GM23248 (cell line): ENCODE measurements at regions not wholly inside any gene's neighbourhood (a gene's known extent, or its start where the extent isn't known, plus 50 kb on each side); places are given as distances from the start of the nearest gene placed in this dataset.

ENCODE experiments used
- DNase-seq: peaks from one replicate; pipeline ENCODE4 v3.0.0-alpha.2; 2015
- H2AFZ ChIP-seq: fragments of 200-600 bp; sonication (generic); 2 replicates; pipeline ENCODE4 v1.6.1; 2016; ENCODE audit warnings: antibody characterized with exemption
- H3F3A ChIP-seq: fragments of 200-600 bp; sonication (generic); 2 replicates; pipeline ENCODE4 v1.6.1; 2016; ENCODE audit warnings: mild to moderate bottlenecking, antibody characterized with exemption, mixed run types; ENCODE audit not compliant: insufficient read depth
- H3K27ac ChIP-seq: fragments of 200-600 bp; sonication (generic); 2 replicates; pipeline ENCODE4 v1.5.1; 2016; ENCODE audit warnings: mild to moderate bottlenecking
- H3K27me3 ChIP-seq: fragments of 200-600 bp; sonication (generic); replicated peaks from 2 replicates; pipeline ENCODE4 v1.6.1; 2016; ENCODE audit warnings: mild to moderate bottlenecking; ENCODE audit not compliant: insufficient read depth
- H3K36me3 ChIP-seq: fragments of 200-600 bp; sonication (generic); 2 replicates; pipeline ENCODE4 v1.6.1; 2016; ENCODE audit warnings: low read depth, mild to moderate bottlenecking
- H3K4me1 ChIP-seq: fragments of 200-600 bp; sonication (generic); 2 replicates; pipeline ENCODE4 v1.6.1; 2016; ENCODE audit warnings: mild to moderate bottlenecking; ENCODE audit not compliant: insufficient read depth
- H3K4me2 ChIP-seq: fragments of 200-600 bp; sonication (generic); one replicate; pipeline ENCODE4 v1.6.1; 2016; ENCODE audit warnings: mild to moderate bottlenecking; ENCODE audit not compliant: unreplicated experiment
- H3K4me3 ChIP-seq: fragments of 200-600 bp; sonication (generic); 2 replicates; pipeline ENCODE4 v1.5.1; 2016; ENCODE audit warnings: mild to moderate bottlenecking
- H3K79me2 ChIP-seq: fragments of 200-600 bp; sonication (generic); 2 replicates; pipeline ENCODE4 v1.6.1; 2016; ENCODE audit warnings: mild to moderate bottlenecking; ENCODE audit not compliant: insufficient read depth
- H3K9ac ChIP-seq: fragments of 200-600 bp; sonication (generic); 2 replicates; pipeline ENCODE4 v1.6.1; 2016; ENCODE audit warnings: mild to moderate bottlenecking
- H3K9me2 ChIP-seq: fragments of 200-600 bp; sonication (generic); 2 replicates; pipeline ENCODE4 v1.6.1; 2016; ENCODE audit warnings: mixed run types, mild to moderate bottlenecking, moderate library complexity; ENCODE audit not compliant: insufficient read depth
- H3K9me3 ChIP-seq: fragments of 200-600 bp; sonication (generic); one replicate; pipeline ENCODE4 v1.6.1; 2017; ENCODE audit warnings: low read depth
- H4K20me1 ChIP-seq: fragments of 200-600 bp; sonication (generic); 2 replicates; pipeline ENCODE4 v1.6.0; 2016; ENCODE audit not compliant: insufficient read depth
- EZH2 ChIP-seq: fragments of 200-600 bp; sonication (generic); IDR thresholded peaks from 2 replicates; pipeline ENCODE4 v1.6.1; 2018; ENCODE audit warnings: antibody characterized with exemption, mild to moderate bottlenecking; ENCODE audit not compliant: insufficient read depth, poor library complexity, severe bottlenecking
- EZH2phosphoT487 ChIP-seq: fragments of 200-600 bp; sonication (generic); IDR thresholded peaks from 2 replicates; pipeline ENCODE4 v1.6.1; 2018; ENCODE audit warnings: antibody characterized with exemption, moderate library complexity, mild to moderate bottlenecking, low read depth; ENCODE audit not compliant: insufficient read depth
- WGBS, 2 experiments: methylation state at CpG; one replicate each; pipeline ENCODE4 v1.1.6; 2015 to 2017; ENCODE audit warnings: low lambda C conversion rate in 2 of 2, low coverage in 1 of 2; ENCODE audit errors: missing lambda C conversion rate in 2 of 2; 5-methylcytosine and 5-hydroxymethylcytosine counted together
- in situ Hi-C: fragments of 300-500 bp; cut with MboI; formaldehyde crosslinking; loops from 2 replicates; pipeline ENCODE4 v1.15.0; 2020

DNA sequence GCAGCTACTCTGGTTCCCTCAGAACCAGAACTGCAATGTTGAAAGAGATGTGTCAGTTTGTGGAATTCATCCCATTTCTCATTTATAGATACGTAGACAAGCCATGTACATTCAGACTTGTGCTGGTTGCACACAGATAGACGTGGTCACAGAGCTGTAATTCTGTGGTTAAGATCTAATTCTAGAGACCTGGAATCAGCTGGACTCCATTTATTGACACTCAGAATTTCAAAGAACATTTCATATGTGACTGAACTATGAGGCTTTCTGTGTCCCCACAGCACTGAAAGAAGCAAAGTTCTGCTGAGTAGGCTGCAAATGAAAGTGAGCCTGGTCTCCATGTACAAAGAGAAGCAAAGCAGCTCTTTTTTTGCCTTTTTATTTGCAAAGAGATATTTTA, 220.2 kb upstream of the NAV3 start:
- H3K9ac ChIP-seq = no peak overlapping the region
- no peaks in the 10 kb centered on the region for H3K27me3 ChIP-seq
- H3F3A ChIP-seq = no peaks in the 10 kb centered on the region
- in situ Hi-C loops = no loop called here
- no peaks in the 10 kb centered on the region for H3K9me2 ChIP-seq
- no peak for DNase-seq
- H3K27ac ChIP-seq = no peak overlapping the region
- H3K9me3 ChIP-seq = no peaks in the 10 kb centered on the region
- no peaks in the 10 kb centered on the region for H3K79me2 ChIP-seq
- TF ChIP-seq EZH2 (no peak), EZH2phosphoT487 (no peak)
- peak overlapping the region; percentile 34 for H2AFZ ChIP-seq
- H3K4me3 ChIP-seq = no peak overlapping the region
- no peak overlapping the region for H3K4me2 ChIP-seq
- H3K36me3 ChIP-seq = no peaks in the 10 kb centered on the region
- H4K20me1 ChIP-seq = no peaks in the 10 kb centered on the region
- no peaks in the 10 kb centered on the region for H3K4me1 ChIP-seq
- WGBS, 2 experiments = 54 to 67% methylated on average over 2 of the region's 2 CpGs

DNA sequence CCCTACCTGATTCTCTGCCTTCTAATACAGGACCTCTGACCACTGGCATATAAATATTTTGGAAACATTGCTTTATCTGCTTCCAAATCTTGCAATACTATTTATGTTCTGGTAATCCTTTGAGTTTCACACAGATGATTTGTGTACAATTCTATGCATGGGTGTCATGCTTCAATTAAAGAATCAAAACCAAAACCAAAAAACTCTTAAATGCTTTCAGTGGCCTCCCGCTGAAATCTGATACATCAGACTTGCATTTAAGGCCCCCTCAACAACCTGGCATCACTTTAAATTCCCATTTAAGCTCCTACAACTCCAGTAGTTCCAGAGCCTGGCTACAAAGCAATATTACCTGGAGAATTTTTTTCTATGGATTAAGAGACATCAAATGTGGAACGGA, 221.7 kb upstream of the NAV3 start:
- Histone ChIP-seq H3F3A (no peaks in the 10 kb centered on the region), H3K4me2 (no peak overlapping the region), H3K4me1 (no peaks in the 10 kb centered on the region), H4K20me1 (no peaks in the 10 kb centered on the region), H3K9me2 (no peaks in the 10 kb centered on the region), H3K79me2 (no peaks in the 10 kb centered on the region), H3K27ac (no peak overlapping the region), H2AFZ (no peak overlapping the region), H3K9ac (no peak overlapping the region), H3K36me3 (no peaks in the 10 kb centered on the region), H3K4me3 (no peak overlapping the region), H3K9me3 (no peaks in the 10 kb centered on the region), H3K27me3 (no peaks in the 10 kb centered on the region)
- 79 to 88% methylated on average over 2 of the region's 2 CpGs for WGBS, 2 experiments
- no peak for DNase-seq
- in situ Hi-C loops = no loop called here
- TF ChIP-seq EZH2phosphoT487 (no peak), EZH2 (no peak)

DNA sequence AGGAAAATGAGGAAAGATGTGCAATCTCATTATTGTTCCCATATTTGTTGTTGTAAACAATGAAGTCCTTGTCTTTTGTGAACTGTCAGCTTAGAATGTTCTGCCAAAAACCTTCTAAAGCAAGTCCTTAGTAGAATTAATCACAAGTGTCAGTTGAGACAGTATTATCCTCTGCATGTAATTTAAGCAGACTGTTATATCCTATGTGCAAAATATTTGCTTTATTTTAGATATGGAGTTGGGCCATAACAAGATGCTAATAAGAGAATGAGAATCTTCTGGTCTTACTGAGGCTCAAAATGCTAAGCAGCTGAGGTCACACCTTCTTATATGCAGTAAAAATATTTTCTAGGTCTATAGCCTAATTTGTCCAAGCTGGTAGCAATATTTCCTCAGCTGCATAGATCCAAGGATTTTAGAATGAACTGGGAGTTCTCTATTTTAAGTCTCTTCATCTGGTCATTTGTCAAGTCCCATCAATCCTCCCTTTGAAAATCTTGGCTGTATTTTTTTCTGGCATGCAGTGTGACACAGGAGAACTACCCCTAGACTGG, 222.3 kb upstream of the NAV3 start:
- Histone ChIP-seq H3K9ac (no peak overlapping the region), H3K27ac (no peak overlapping the region), H4K20me1 (no peaks in the 10 kb centered on the region), H3K9me2 (no peaks in the 10 kb centered on the region), H3K36me3 (no peaks in the 10 kb centered on the region), H3K4me3 (no peak overlapping the region), H3K4me1 (no peaks in the 10 kb centered on the region), H3K79me2 (no peaks in the 10 kb centered on the region), H3K27me3 (no peaks in the 10 kb centered on the region), H3F3A (no peaks in the 10 kb centered on the region), H3K4me2 (no peak overlapping the region), H2AFZ (no peak overlapping the region), H3K9me3 (no peaks in the 10 kb centered on the region)
- in situ Hi-C loops = no loop called here
- no peak for DNase-seq
- TF ChIP-seq EZH2 = no peak
- TF ChIP-seq EZH2phosphoT487 = no peak

DNA sequence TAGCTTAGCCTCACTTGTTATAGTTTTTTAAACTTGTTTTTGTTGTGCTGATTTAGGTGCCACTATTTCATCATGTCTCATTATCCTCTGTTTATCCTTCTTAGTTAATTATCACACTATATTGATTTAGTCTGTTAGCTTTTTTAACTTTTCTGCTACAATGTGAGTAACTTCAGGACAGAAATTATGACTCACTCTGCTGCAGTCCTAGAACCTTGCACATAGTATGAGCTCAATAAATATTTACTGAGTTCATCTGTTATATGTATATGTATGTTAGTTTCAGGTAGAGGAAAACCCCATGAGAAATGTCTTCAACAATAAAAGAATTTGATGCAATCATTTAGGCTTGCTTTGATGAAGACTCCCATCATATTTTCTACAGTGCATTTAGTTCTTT, 224.3 kb upstream of the NAV3 start:
- no peak overlapping the region for H3K27ac ChIP-seq
- no peak overlapping the region for H2AFZ ChIP-seq
- no peak overlapping the region for H3K9ac ChIP-seq
- no peaks in the 10 kb centered on the region for H3K36me3 ChIP-seq
- no peaks in the 10 kb centered on the region for H3F3A ChIP-seq
- no peaks in the 10 kb centered on the region for H3K9me2 ChIP-seq
- no peaks in the 10 kb centered on the region for H3K9me3 ChIP-seq
- H3K4me2 ChIP-seq = no peak overlapping the region
- H3K4me3 ChIP-seq = no peak overlapping the region
- no peaks in the 10 kb centered on the region for H3K27me3 ChIP-seq
- H3K4me1 ChIP-seq = no peaks in the 10 kb centered on the region
- H3K79me2 ChIP-seq = no peaks in the 10 kb centered on the region
- in situ Hi-C loops = no loop called here
- TF ChIP-seq EZH2 = no peak
- no peak for TF ChIP-seq EZH2phosphoT487
- no peaks in the 10 kb centered on the region for H4K20me1 ChIP-seq
- DNase-seq = no peak

DNA sequence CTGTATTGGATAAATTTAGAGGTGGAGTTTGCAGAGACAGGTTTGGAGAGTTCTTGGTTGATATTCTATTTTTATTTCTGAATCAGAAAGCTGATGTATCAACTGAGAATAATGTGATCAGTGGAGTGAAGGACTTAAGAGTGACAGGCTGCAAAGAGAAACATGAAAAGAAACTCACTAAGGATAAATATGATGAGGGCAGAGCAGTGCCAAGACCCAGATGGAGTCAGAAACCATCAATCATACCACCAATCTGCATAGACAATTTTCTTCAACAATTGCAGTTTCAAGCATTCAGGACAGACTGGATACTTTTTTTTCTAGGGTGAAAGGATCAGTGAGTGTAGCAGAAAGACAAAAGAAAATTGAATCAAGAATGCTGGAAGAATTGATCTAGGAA, 226.7 kb upstream of the NAV3 start:
- Histone ChIP-seq H3K4me2 (no peak overlapping the region), H3K4me3 (no peak overlapping the region), H3K79me2 (no peaks in the 10 kb centered on the region), H3K4me1 (no peaks in the 10 kb centered on the region), H3K9me2 (no peaks in the 10 kb centered on the region), H3K36me3 (no peaks in the 10 kb centered on the region), H3K9ac (no peak overlapping the region), H3F3A (no peaks in the 10 kb centered on the region), H2AFZ (no peak overlapping the region), H3K9me3 (no peaks in the 10 kb centered on the region), H3K27ac (no peak overlapping the region), H4K20me1 (no peaks in the 10 kb centered on the region), H3K27me3 (no peaks in the 10 kb centered on the region)
- no peak for DNase-seq
- in situ Hi-C loops = no loop called here
- TF ChIP-seq EZH2phosphoT487 = no peak
- TF ChIP-seq EZH2 = no peak
